ENCODE measurements at regions not wholly inside any gene's neighbourhood (a gene's known extent, or its start where the extent isn't known, plus 50 kb on each side); places are given as distances from the start of the nearest gene placed in this dataset.

DNA sequence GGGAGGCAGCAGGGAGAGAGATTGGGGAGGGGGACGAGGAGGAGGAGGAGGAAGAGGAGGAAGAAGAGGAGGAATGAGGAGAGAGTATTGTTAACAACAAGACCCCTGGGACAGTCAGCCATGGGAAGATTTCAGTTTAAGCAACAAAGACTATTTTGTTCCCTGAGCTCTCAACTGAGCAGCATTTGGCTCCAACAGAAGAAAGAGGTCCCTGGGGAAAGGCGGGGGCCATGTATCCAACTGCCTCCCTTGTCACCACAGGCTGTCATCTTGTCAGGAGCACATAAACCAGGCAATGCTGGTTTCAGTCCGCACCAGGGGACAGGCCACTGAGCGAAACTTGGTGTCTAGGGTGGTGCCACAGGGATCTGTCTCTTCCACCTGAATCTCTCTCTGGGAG lies 316.1 kb downstream of the TLE1 start:
- TF ChIP-seq, protein P1, sequence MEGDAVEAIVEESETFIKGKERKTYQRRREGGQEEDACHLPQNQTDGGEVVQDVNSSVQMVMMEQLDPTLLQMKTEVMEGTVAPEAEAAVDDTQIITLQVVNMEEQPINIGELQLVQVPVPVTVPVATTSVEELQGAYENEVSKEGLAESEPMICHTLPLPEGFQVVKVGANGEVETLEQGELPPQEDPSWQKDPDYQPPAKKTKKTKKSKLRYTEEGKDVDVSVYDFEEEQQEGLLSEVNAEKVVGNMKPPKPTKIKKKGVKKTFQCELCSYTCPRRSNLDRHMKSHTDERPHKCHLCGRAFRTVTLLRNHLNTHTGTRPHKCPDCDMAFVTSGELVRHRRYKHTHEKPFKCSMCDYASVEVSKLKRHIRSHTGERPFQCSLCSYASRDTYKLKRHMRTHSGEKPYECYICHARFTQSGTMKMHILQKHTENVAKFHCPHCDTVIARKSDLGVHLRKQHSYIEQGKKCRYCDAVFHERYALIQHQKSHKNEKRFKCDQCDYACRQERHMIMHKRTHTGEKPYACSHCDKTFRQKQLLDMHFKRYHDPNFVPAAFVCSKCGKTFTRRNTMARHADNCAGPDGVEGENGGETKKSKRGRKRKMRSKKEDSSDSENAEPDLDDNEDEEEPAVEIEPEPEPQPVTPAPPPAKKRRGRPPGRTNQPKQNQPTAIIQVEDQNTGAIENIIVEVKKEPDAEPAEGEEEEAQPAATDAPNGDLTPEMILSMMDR (optimal IDR thresholded peaks at IDR 0.05 in 1 of 3, IDR thresholded peaks at IDR 0.05 in 1 of 3, conservative IDR thresholded peaks at IDR 0.05 in 1 of 3; ENCODE audit: extremely low read depth in 1 of 3, insufficient read depth in 2 of 3, low read length in 3 of 3), result no peak
- TF ChIP-seq EZH2 (IDR thresholded peaks at IDR 0.05; ENCODE audit: low read length), result no peak
